Caco-2 (cell line): ENCODE measurements at regions not wholly inside any gene's neighbourhood (a gene's known extent, or its start where the extent isn't known, plus 50 kb on each side); places are given as distances from the start of the nearest gene placed in this dataset.

Experiments used
- BruUV-seq: library from RNA; stranded (reverse); fragments of 400-500 nt; replicated peaks from 2 replicates; lab custom pipeline; 2021; lab: Mats Ljungman, UMichigan
- CTCF ChIA-PET: fragments of 300-600 bp; sonication (Branson Sonifier 250); formaldehyde crosslinking; loops from one replicate; lab custom pipeline; 2022; ENCODE audit warnings: antibody characterized with exemption; lab: Charles Lee
- POLR2A ChIA-PET: fragments of 300-600 bp; sonication (Branson Sonifier 250); formaldehyde crosslinking; loops from one replicate; lab custom pipeline; 2022; ENCODE audit warnings: antibody characterized with exemption; lab: Charles Lee
- DNase-seq, 2 experiments: peaks; one replicate each; pipeline versions ENCODE4 v3.0.0 to v3.0.0-alpha.2; 2020 to 2022
- H3K27me3 ChIP-seq: replicated peaks from 2 replicates; pipeline ENCODE4 v1.6.0; 2011; ENCODE audit warnings: low read length; ENCODE audit not compliant: control insufficient read depth, insufficient read depth
- H3K36me3 ChIP-seq: 2 replicates; pipeline ENCODE4 v1.5.1; 2011; ENCODE audit warnings: low read length; ENCODE audit not compliant: control insufficient read depth, insufficient read depth
- H3K4me1 ChIP-seq: fragments of 250-450 bp; sonication (Bioruptor Pico); 2 replicates; pipeline ENCODE4 v1.5.1; 2020; ENCODE audit warnings: mild to moderate bottlenecking
- H3K4me3 ChIP-seq: 2 replicates; pipeline ENCODE4 v1.5.1; 2011; ENCODE audit warnings: low read depth, mild to moderate bottlenecking, control low read depth, low read length
- H3K9me3 ChIP-seq: fragments of 250-450 bp; sonication (Bioruptor Pico); 2 replicates; pipeline ENCODE4 v1.5.1; 2020; ENCODE audit warnings: mild to moderate bottlenecking, moderate library complexity
- H3K27ac Mint-ChIP-seq: one replicate; pipeline ENCODE4 v1.8.0; 2022; ENCODE audit warnings: mixed read lengths; ENCODE audit not compliant: unreplicated experiment
- H3K27me3 Mint-ChIP-seq: one replicate; pipeline ENCODE4 v1.8.0; 2022; ENCODE audit warnings: mixed read lengths; ENCODE audit not compliant: insufficient read depth, unreplicated experiment
- H3K36me3 Mint-ChIP-seq: one replicate; pipeline ENCODE4 v1.8.0; 2022; ENCODE audit warnings: mild to moderate bottlenecking, mixed read lengths; ENCODE audit not compliant: insufficient read depth, unreplicated experiment
- H3K4me1 Mint-ChIP-seq: one replicate; pipeline ENCODE4 v1.8.0; 2022; ENCODE audit warnings: low read depth, mixed read lengths; ENCODE audit not compliant: unreplicated experiment
- H3K4me3 Mint-ChIP-seq: one replicate; pipeline ENCODE4 v1.8.0; 2022; ENCODE audit warnings: mild to moderate bottlenecking, moderate library complexity, mixed read lengths; ENCODE audit not compliant: unreplicated experiment
- H3K9me3 Mint-ChIP-seq: one replicate; pipeline ENCODE4 v1.8.0; 2022; ENCODE audit warnings: mixed read lengths; ENCODE audit not compliant: unreplicated experiment
- intact Hi-C: fragments of 100-400 bp; cut with micrococcal nuclease; formaldehyde crosslinking; loops from one replicate; pipeline ENCODE4 v1.10.0; 2022; ENCODE audit not compliant: unreplicated experiment
- TF ChIP-seq, protein P1 (sequence below), 2 experiments: fragments of 200-600 bp in 1 of 2; IDR thresholded peaks; 1 replicate in 1 of 2; 2 replicates in 1 of 2; pipeline versions ENCODE4 v1.5.1 to v1.8.0; 2011 to 2022; ENCODE audit warnings: antibody characterized with exemption in 1 of 2, control low read depth in 1 of 2, inconsistent platforms in 1 of 2, low read depth in 1 of 2, low read length in 1 of 2, mild to moderate bottlenecking in 1 of 2, moderate library complexity in 1 of 2; ENCODE audit not compliant: insufficient read depth in 1 of 2, severe bottlenecking in 1 of 2, unreplicated experiment in 1 of 2

DNA sequence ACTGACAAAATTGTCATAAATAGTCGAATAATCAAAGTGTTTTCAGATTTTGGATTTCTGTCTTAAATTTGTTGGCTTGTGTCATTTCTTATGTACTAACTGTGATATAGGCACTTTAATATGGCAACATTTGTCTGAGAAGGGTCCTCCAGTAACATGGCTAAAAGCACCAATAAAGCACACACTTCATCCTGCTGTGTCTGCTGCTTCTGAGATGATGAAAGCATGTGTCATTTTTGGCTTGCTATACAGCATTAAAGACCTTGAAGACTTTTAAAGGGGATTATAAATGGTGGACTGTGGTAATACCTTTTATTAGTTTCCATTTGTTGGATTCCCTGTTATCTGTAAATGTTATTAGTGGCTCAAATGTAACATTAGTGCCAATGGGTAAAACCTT, 551.8 kb upstream of the GRID2 start:
- DNase-seq = no peak
- H3K36me3 Mint-ChIP-seq = no peaks in the 10 kb centered on the region
- H3K9me3 Mint-ChIP-seq = no peaks in the 10 kb centered on the region
- TF ChIP-seq, protein P1, sequence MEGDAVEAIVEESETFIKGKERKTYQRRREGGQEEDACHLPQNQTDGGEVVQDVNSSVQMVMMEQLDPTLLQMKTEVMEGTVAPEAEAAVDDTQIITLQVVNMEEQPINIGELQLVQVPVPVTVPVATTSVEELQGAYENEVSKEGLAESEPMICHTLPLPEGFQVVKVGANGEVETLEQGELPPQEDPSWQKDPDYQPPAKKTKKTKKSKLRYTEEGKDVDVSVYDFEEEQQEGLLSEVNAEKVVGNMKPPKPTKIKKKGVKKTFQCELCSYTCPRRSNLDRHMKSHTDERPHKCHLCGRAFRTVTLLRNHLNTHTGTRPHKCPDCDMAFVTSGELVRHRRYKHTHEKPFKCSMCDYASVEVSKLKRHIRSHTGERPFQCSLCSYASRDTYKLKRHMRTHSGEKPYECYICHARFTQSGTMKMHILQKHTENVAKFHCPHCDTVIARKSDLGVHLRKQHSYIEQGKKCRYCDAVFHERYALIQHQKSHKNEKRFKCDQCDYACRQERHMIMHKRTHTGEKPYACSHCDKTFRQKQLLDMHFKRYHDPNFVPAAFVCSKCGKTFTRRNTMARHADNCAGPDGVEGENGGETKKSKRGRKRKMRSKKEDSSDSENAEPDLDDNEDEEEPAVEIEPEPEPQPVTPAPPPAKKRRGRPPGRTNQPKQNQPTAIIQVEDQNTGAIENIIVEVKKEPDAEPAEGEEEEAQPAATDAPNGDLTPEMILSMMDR (IDR thresholded peaks at IDR 0.05; ENCODE audit: insufficient read depth in 1 of 2, low read depth in 1 of 2, low read length in 1 of 2, severe bottlenecking in 1 of 2, unreplicated experiment in 1 of 2) = no peak
- Histone ChIP-seq H3K4me1 (no peaks in the 10 kb centered on the region), H3K36me3 (no peaks in the 10 kb centered on the region), H3K9me3 (no peaks in the 10 kb centered on the region), H3K4me3 (no peak overlapping the region), H3K27me3 (no peaks in the 10 kb centered on the region)
- ChIA-PET POLR2A (no interaction called here), CTCF (no interaction called here)
- no peaks in the 10 kb centered on the region for H3K27me3 Mint-ChIP-seq
- H3K27ac Mint-ChIP-seq = no peak overlapping the region
- no peak overlapping the region for H3K4me3 Mint-ChIP-seq
- BruUV-seq = no TSS peak
- H3K4me1 Mint-ChIP-seq = no peaks in the 10 kb centered on the region
- intact Hi-C loops = no loop called here

DNA sequence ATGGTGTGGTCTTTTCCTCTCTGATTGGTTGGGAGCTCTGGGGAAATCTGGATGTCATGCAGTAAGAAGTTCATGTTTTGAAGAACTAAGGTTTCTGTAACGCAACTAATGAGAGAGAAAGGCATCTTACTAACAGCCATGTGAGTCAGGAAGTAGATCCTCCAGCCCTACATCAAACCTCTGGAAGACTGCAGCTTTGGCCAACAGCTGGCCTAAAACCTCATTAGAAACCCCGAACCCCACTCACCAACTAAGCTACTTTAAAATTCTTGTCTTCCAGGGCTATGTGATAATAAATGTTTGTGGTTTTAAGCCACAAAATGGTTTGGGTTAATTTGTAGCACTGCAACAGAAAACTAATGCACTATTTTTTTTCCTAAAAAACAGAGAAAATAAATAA, 549.0 kb upstream of the GRID2 start:
- Mint-ChIP-seq H3K27me3 (no peaks in the 10 kb centered on the region), H3K9me3 (no peaks in the 10 kb centered on the region), H3K36me3 (no peaks in the 10 kb centered on the region), H3K27ac (no peak overlapping the region), H3K4me3 (no peak overlapping the region), H3K4me1 (no peaks in the 10 kb centered on the region)
- no peaks in the 10 kb centered on the region for H3K27me3 ChIP-seq
- no peaks in the 10 kb centered on the region for H3K4me1 ChIP-seq
- no peaks in the 10 kb centered on the region for H3K9me3 ChIP-seq
- DNase-seq = no peak
- BruUV-seq = no TSS peak
- no peak overlapping the region for H3K4me3 ChIP-seq
- H3K36me3 ChIP-seq = no peaks in the 10 kb centered on the region
- TF ChIP-seq, protein P1 (IDR thresholded peaks at IDR 0.05; ENCODE audit: insufficient read depth in 1 of 2, low read depth in 1 of 2, low read length in 1 of 2, severe bottlenecking in 1 of 2, unreplicated experiment in 1 of 2) = no peak
- POLR2A ChIA-PET = no interaction called here
- CTCF ChIA-PET = no interaction called here
- intact Hi-C loops = no loop called here

DNA sequence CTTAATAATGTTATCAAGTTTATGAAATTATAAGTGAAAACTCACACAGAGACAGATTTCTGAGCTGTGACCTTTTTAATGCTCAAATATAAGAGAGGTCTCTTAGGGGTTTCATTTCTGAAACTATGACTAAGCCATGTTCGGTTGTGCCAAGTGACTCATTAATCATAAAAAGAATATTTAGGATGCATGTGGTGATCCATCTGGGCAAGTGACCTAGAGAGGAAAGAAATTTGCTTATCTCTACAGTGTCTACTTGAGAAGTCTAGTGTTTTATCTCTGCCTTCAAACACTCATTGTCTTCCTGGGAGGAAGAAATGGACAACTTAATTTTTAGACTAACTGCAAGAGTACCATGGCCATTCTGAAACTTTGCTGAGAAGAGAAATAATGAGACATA, 545.3 kb upstream of the GRID2 start:
- POLR2A ChIA-PET = no interaction called here

More for the DNA sequence above, 545.3 kb upstream of the GRID2 start:
- no peak overlapping the region for H3K4me3 ChIP-seq
- no peaks in the 10 kb centered on the region for H3K4me1 ChIP-seq
- CTCF ChIA-PET = no interaction called here
- H3K36me3 ChIP-seq = no peaks in the 10 kb centered on the region
- Mint-ChIP-seq H3K27me3 (no peaks in the 10 kb centered on the region), H3K9me3 (no peaks in the 10 kb centered on the region), H3K27ac (no peak overlapping the region), H3K4me3 (no peak overlapping the region), H3K4me1 (no peaks in the 10 kb centered on the region), H3K36me3 (no peaks in the 10 kb centered on the region)
- intact Hi-C loops = no loop called here
- BruUV-seq = no TSS peak
- no peak for DNase-seq
- TF ChIP-seq, protein P1 (IDR thresholded peaks at IDR 0.05; ENCODE audit: insufficient read depth in 1 of 2, low read depth in 1 of 2, low read length in 1 of 2, severe bottlenecking in 1 of 2, unreplicated experiment in 1 of 2) = no peak
- no peaks in the 10 kb centered on the region for H3K9me3 ChIP-seq
- H3K27me3 ChIP-seq = no peaks in the 10 kb centered on the region
